ENCODE measurements at regions not wholly inside any gene's neighbourhood (a gene's known extent, or its start where the extent isn't known, plus 50 kb on each side); places are given as distances from the start of the nearest gene placed in this dataset.

DNA sequence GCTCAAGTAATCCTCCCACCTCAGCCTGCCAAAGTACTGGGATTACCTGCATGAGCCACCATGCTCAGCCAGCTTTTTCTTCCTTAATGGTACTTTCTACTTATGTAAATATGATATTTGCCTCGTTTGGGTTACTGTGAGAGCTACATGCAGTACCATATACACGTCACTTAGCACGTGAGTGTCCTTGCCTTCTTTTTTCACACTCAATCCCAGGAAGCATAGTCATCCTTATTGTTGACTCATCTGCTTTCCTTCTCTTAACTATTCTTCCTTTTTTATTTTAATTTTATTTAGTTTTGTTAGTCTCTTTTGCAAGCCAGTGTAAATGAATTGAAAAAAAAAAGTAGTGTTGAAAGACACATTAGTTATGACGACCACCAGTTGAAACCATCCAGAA, 205.9 kb downstream of the HIPK3 start:
- Histone ChIP-seq H3K4me3 (ENCODE audit: insufficient read depth, low read length, poor library complexity, severe bottlenecking) (no peak overlapping the region), H3K27ac (ENCODE audit: low read depth, low read length) (no peak overlapping the region), H2AFZ (ENCODE audit: low read depth, low read length, severe bottlenecking) (no peak overlapping the region), H3K36me3 (ENCODE audit: low read length) (no peaks in the 10 kb centered on the region), H3K4me2 (ENCODE audit: low read depth, low read length, poor library complexity, severe bottlenecking) (no peak overlapping the region), H3K9me3 (ENCODE audit: insufficient read depth, low read length) (no peaks in the 10 kb centered on the region), H3F3A (ENCODE audit: insufficient read depth) (no peaks in the 10 kb centered on the region), H3K27me3 (ENCODE audit: low read length) (no peaks in the 10 kb centered on the region), H3K9ac (ENCODE audit: low read length) (no peak overlapping the region), H3K79me2 (ENCODE audit: insufficient read depth, low read length) (no peaks in the 10 kb centered on the region), H3K9me2 (replicated peaks; ENCODE audit: insufficient read depth, low read length) (no peaks in the 10 kb centered on the region), H4K20me1 (ENCODE audit: low read depth, low read length) (no peaks in the 10 kb centered on the region)
- TF ChIP-seq, protein P1, sequence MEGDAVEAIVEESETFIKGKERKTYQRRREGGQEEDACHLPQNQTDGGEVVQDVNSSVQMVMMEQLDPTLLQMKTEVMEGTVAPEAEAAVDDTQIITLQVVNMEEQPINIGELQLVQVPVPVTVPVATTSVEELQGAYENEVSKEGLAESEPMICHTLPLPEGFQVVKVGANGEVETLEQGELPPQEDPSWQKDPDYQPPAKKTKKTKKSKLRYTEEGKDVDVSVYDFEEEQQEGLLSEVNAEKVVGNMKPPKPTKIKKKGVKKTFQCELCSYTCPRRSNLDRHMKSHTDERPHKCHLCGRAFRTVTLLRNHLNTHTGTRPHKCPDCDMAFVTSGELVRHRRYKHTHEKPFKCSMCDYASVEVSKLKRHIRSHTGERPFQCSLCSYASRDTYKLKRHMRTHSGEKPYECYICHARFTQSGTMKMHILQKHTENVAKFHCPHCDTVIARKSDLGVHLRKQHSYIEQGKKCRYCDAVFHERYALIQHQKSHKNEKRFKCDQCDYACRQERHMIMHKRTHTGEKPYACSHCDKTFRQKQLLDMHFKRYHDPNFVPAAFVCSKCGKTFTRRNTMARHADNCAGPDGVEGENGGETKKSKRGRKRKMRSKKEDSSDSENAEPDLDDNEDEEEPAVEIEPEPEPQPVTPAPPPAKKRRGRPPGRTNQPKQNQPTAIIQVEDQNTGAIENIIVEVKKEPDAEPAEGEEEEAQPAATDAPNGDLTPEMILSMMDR (IDR thresholded peaks at IDR 0.05; ENCODE audit: insufficient read depth, low read length, poor library complexity, severe bottlenecking), result no peak
- TF ChIP-seq EZH2phosphoT487 (conservative IDR thresholded peaks at IDR 0.05; ENCODE audit: low read length), result no peak

DNA sequence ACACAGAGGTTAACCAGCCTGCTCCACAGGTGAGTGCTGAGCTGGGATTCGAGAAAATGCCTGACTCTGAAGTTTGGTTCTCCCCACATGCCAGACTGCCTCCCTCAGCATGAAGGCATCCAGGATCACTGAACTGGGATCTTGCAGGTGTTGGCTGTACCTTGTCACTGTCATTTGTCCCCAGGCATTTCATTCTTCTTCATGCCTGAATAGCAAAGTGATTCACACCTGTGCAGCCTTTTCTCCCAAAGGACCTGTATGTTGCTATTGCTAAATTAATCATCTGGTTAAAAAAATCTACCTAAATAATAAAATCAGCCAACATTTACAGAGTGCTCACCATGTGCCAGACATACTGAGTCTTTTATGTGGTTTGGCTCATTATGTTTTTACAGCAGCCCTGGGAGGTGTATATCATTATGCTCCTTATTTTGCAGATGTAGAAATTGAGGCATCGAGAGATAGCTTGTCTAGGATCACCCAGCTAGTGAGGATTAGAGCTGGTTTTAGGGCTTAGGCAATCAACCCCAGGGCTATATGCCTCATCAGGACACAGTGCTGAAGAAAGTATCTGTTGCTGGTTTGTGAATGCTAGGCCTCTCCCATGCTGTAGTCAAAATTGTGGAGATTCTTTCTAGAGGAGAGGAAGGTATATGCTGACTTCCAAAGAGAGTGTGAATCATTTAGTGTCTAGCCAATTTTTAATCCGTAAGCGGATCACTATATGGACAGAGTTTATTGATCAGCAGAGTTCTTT, 204.4 kb downstream of the HIPK3 start:
- no peak overlapping the region for H2AFZ ChIP-seq (ENCODE audit: low read depth, low read length, severe bottlenecking)
- H4K20me1 ChIP-seq (ENCODE audit: low read depth, low read length), result no peaks in the 10 kb centered on the region
- TF ChIP-seq EZH2phosphoT487 (conservative IDR thresholded peaks at IDR 0.05; ENCODE audit: low read length), result no peak
- TF ChIP-seq, protein P1 (IDR thresholded peaks at IDR 0.05; ENCODE audit: insufficient read depth, low read length, poor library complexity, severe bottlenecking), result no peak
- no peak overlapping the region for H3K9ac ChIP-seq (ENCODE audit: low read length)
- no peaks in the 10 kb centered on the region for H3F3A ChIP-seq (ENCODE audit: insufficient read depth)
- H3K27ac ChIP-seq (ENCODE audit: low read depth, low read length), result no peak overlapping the region
- no peaks in the 10 kb centered on the region for H3K27me3 ChIP-seq (ENCODE audit: low read length)
- H3K79me2 ChIP-seq (ENCODE audit: insufficient read depth, low read length), result no peaks in the 10 kb centered on the region
- H3K4me2 ChIP-seq (ENCODE audit: low read depth, low read length, poor library complexity, severe bottlenecking), result no peak overlapping the region
- no peaks in the 10 kb centered on the region for H3K9me3 ChIP-seq (ENCODE audit: insufficient read depth, low read length)
- H3K4me3 ChIP-seq (ENCODE audit: insufficient read depth, low read length, poor library complexity, severe bottlenecking), result no peak overlapping the region
- H3K9me2 ChIP-seq (replicated peaks; ENCODE audit: insufficient read depth, low read length), result no peaks in the 10 kb centered on the region
- H3K36me3 ChIP-seq (ENCODE audit: low read length), result no peaks in the 10 kb centered on the region

- Histone ChIP-seq H3K4me3 (ENCODE audit: insufficient read depth, low read length, poor library complexity, severe bottlenecking) (no peak overlapping the region), H3K27me3 (ENCODE audit: low read length) (no peaks in the 10 kb centered on the region), H3K27ac (ENCODE audit: low read depth, low read length) (no peak overlapping the region), H3K79me2 (ENCODE audit: insufficient read depth, low read length) (no peaks in the 10 kb centered on the region), H3K9me3 (ENCODE audit: insufficient read depth, low read length) (no peaks in the 10 kb centered on the region), H2AFZ (ENCODE audit: low read depth, low read length, severe bottlenecking) (no peak overlapping the region), H3K9me2 (replicated peaks; ENCODE audit: insufficient read depth, low read length) (no peaks in the 10 kb centered on the region), H4K20me1 (ENCODE audit: low read depth, low read length) (no peaks in the 10 kb centered on the region), H3K36me3 (ENCODE audit: low read length) (no peaks in the 10 kb centered on the region), H3F3A (ENCODE audit: insufficient read depth) (no peaks in the 10 kb centered on the region), H3K4me2 (ENCODE audit: low read depth, low read length, poor library complexity, severe bottlenecking) (no peak overlapping the region), H3K9ac (ENCODE audit: low read length) (no peak overlapping the region)
- no peak for TF ChIP-seq EZH2phosphoT487 (conservative IDR thresholded peaks at IDR 0.05; ENCODE audit: low read length)
- TF ChIP-seq, protein P1 (IDR thresholded peaks at IDR 0.05; ENCODE audit: insufficient read depth, low read length, poor library complexity, severe bottlenecking), result no peak
These were observed 200.8 kb downstream of the HIPK3 start for GRCh38 chr11:33457948-33458347.
